ENCODE measurements at regions not wholly inside any gene's neighbourhood (a gene's known extent, or its start where the extent isn't known, plus 50 kb on each side); places are given as distances from the start of the nearest gene placed in this dataset.

GRCh38 chr6:97805596-97805995 lies 522.6 kb upstream of the MMS22L start:
- no peak overlapping the region for H3K4me3 ChIP-seq
- no peak for ATAC-seq
- H3K4me1 ChIP-seq = no peaks in the 10 kb centered on the region
- no peaks in the 10 kb centered on the region for H3K9me3 ChIP-seq
- H3K27ac ChIP-seq = no peak overlapping the region
- TF ChIP-seq POLR2A (IDR thresholded peaks at IDR 0.05) (no peak), CTCF (IDR thresholded peaks at IDR 0.05) (no peak)
- intact Hi-C loops (cut with DNase I) = no loop called here
- no peaks in the 10 kb centered on the region for H3K27me3 ChIP-seq
- no peaks in the 10 kb centered on the region for H3K36me3 ChIP-seq
- no peak for DNase-seq

- H3K4me3 ChIP-seq = no peak overlapping the region
- no peaks in the 10 kb centered on the region for H3K9me3 ChIP-seq
- H3K27ac ChIP-seq = no peak overlapping the region
- no peaks in the 10 kb centered on the region for H3K36me3 ChIP-seq
- no peaks in the 10 kb centered on the region for H3K4me1 ChIP-seq
- DNase-seq (no peak), ATAC-seq (no peak)
- no peak for TF ChIP-seq POLR2A (IDR thresholded peaks at IDR 0.05)
- no peak for TF ChIP-seq CTCF (IDR thresholded peaks at IDR 0.05)
- intact Hi-C loops (cut with DNase I) = no loop called here
- H3K27me3 ChIP-seq = no peaks in the 10 kb centered on the region
Observed at GRCh38 chr6:97812940-97813339, 529.9 kb upstream of the MMS22L start.

- 76 to 84% (median 79%) methylated on average over 4 of the region's 4 CpGs for WGBS, 4 donors
- Histone ChIP-seq H3K4me1 (no peaks in the 10 kb centered on the region), H3K4me3 (no peak overlapping the region), H3K36me3 (no peaks in the 10 kb centered on the region), H3K9me3 (no peaks in the 10 kb centered on the region), H3K27ac (no peak overlapping the region), H3K27me3 (no peaks in the 10 kb centered on the region)
- ATAC-seq (no peak), DNase-seq (no peak)
- no peak for TF ChIP-seq CTCF (IDR thresholded peaks at IDR 0.05)
- intact Hi-C loops (cut with DNase I) = no loop called here
Observed at GRCh38 chr6:97813889-97814567, 531.0 kb upstream of the MMS22L start.

- ATAC-seq = no peak
- intact Hi-C loops (cut with DNase I) = no loop called here
- TF ChIP-seq CTCF (IDR thresholded peaks at IDR 0.05) (no peak), POLR2A (IDR thresholded peaks at IDR 0.05) (no peak)
- H3K4me3 ChIP-seq = no peak overlapping the region
- H3K4me1 ChIP-seq = no peaks in the 10 kb centered on the region
- no peak overlapping the region for H3K27ac ChIP-seq
- DNase-seq = no peak
- H3K36me3 ChIP-seq = no peaks in the 10 kb centered on the region
- no peaks in the 10 kb centered on the region for H3K9me3 ChIP-seq
- WGBS, 4 donors = 67 to 90% (median 71%) methylated on average over 2 of the region's 2 CpGs
- H3K27me3 ChIP-seq = no peaks in the 10 kb centered on the region
Observed at GRCh38 chr6:97815301-97815812, 532.3 kb upstream of the MMS22L start.
